ENCODE measurements at regions not wholly inside any gene's neighbourhood (a gene's known extent, or its start where the extent isn't known, plus 50 kb on each side); places are given as distances from the start of the nearest gene placed in this dataset.

DNA sequence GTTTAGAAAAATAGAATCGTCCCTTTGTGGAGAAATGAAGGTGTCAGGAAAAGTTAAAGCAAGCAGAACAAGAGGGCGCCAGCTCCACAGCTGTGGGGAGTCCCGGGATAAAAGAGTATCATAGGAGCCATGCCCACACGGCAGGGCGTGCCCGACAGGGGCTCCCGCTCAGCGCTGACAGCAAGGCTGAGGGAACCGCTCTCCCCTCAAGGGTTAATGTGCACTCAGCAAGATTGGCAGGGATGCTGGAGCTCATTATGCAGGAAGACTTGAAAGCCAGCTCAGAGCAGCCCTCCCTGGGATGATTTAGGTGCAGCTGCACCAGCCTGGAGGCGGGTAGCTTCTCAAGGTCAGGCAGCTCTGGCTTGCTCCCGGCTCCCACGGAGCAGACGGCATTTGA, 500.2 kb downstream of the EIPR1 start:
- no peak for TF ChIP-seq CTCF (IDR thresholded peaks at IDR 0.05)
- TF ChIP-seq EP300 (IDR thresholded peaks at IDR 0.05; ENCODE audit: low read depth), result no peak
- TF ChIP-seq POLR2AphosphoS5 (IDR thresholded peaks at IDR 0.05), result no peak
- no peak for TF ChIP-seq POLR2A (IDR thresholded peaks at IDR 0.05)
